Astrocyte of the cerebellum (primary cell): ENCODE measurements at regions not wholly inside any gene's neighbourhood (a gene's known extent, or its start where the extent isn't known, plus 50 kb on each side); places are given as distances from the start of the nearest gene placed in this dataset.

Experiments
- DNase-seq: peaks from one replicate; pipeline ENCODE4 v3.0.0-alpha.2; 2011; ENCODE audit warnings: low read depth
- H3K4me3 ChIP-seq: 2 replicates; pipeline ENCODE4 v1.5.1; 2011; ENCODE audit warnings: mild to moderate bottlenecking, low read depth, low read length, moderate library complexity
- CTCF ChIP-seq: IDR thresholded peaks from 2 replicates; pipeline ENCODE4 v1.5.1; 2012; ENCODE audit warnings: low read length, low read depth, moderate library complexity, mild to moderate bottlenecking; ENCODE audit errors: missing control alignments
- in situ Hi-C: cut with HindIII; loops from 2 replicates; pipeline ENCODE4 v1.10.0; 2017; ENCODE audit warnings: low sequenced_read_pairs

GRCh38 chr4:92231511-92231910 lies 72.3 kb upstream of the GRID2 start:
- no peak for DNase-seq
- TF ChIP-seq CTCF = no peak
- no peak overlapping the region for H3K4me3 ChIP-seq
- in situ Hi-C loops = no loop called here

GRCh38 chr4:92232566-92232965 lies 71.2 kb upstream of the GRID2 start:
- no peak for TF ChIP-seq CTCF
- no peak overlapping the region for H3K4me3 ChIP-seq
- in situ Hi-C loops = no loop called here
- DNase-seq = no peak

GRCh38 chr4:92234393-92235176 lies 69.2 kb upstream of the GRID2 start:
- DNase-seq = peak; percentile 99
- in situ Hi-C loops = no loop called here

GRCh38 chr4:92235731-92236130 lies 68.0 kb upstream of the GRID2 start:
- H3K4me3 ChIP-seq = no peak overlapping the region
- TF ChIP-seq CTCF = no peak
- DNase-seq = no peak
- in situ Hi-C loops = no loop called here

More at GRCh38 chr4:92234393-92235176, 69.2 kb upstream of the GRID2 start:
- TF ChIP-seq CTCF = no peak
- H3K4me3 ChIP-seq = no peak overlapping the region

GRCh38 chr4:92236877-92237276 lies 66.9 kb upstream of the GRID2 start:
- no peak for DNase-seq
- in situ Hi-C loops = no loop called here
- no peak for TF ChIP-seq CTCF
- no peak overlapping the region for H3K4me3 ChIP-seq

GRCh38 chr4:92237559-92237958 lies 66.2 kb upstream of the GRID2 start:
- in situ Hi-C loops = no loop called here
- TF ChIP-seq CTCF = no peak
- no peak overlapping the region for H3K4me3 ChIP-seq
- DNase-seq = no peak
